ENCODE measurements at regions not wholly inside any gene's neighbourhood (a gene's known extent, or its start where the extent isn't known, plus 50 kb on each side); places are given as distances from the start of the nearest gene placed in this dataset.

DNA sequence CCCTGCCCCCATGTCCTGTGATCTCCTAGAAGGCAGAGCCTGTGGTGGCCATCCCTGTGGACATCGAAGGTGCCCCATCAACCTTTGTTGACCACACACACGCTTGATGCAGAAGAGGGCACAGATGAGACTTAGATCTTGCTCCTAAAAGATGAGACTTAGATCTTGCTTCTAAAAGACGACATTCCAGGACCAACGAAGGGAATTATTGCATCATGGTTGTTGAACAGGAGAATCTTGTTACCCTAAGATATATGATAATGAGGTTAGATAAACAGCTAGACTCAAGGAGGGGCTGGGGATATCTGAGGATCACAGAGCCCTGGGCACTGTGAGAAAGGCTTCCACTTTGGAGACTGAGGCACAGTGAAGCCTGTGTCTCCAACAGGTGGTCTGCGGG lies 91.1 kb upstream of the WSCD2 start:
- DNase-seq (ENCODE audit: low spot score): no peak

DNA sequence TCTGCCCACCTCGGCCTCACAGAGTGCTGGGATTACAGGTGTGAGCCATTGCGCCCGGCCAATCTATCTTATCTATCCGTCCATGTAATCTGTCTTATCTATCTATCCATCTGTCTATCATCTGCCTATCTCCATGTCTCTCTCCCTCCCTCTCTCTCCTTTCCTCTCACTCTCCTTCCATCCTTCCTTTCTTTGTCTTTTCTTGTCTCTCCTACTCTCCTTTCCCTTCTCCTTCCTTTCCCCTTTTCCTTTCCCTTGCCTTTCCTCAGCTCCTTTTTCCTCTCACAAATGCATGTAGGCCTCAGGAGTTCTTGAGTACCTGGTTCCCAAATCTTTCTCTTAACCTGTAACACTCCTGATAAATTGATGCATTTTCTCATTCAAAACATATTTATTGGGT lies 89.3 kb upstream of the WSCD2 start:
- no peak for DNase-seq (ENCODE audit: low spot score)

DNA sequence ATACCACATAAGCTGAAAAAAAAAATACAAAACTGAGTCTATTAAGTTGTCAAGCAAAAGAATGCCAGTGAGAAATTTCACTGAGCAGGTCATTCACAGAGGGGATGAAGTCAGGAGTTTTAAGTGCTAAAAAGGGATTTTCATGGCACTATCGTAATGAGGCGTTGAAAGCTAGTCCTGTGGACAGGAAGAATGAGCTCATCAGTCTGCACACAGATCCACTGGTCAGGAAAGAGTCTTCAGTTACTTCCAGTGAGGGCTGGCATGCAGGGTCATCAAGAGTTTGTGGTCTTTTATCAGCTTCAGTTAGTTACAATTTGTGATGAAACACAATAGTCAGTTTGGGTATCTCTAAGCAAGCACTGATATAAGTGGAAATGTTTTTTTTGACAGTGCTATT lies 88.1 kb upstream of the WSCD2 start:
- no peak for DNase-seq (ENCODE audit: low spot score)

DNA sequence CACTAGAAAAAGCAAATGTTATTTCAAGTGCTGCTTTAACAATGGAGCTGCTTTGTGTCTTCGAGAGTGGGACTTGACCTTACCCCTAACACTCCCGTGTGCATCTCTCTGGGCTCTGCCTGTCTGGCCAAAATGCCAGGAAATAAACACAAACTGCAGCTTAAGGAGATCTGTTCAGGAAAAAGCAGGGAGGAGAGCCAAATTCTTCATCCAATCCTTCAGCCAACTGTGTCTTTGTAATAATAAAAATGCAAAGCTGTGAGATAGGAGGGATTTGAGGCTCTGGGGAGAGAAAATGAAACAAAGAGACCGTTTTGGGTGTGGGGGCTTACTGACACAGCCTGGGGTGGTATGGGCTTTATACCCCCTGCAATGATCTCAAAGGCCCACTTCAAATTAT lies 85.8 kb upstream of the WSCD2 start:
- DNase-seq (ENCODE audit: low spot score): no peak

DNA sequence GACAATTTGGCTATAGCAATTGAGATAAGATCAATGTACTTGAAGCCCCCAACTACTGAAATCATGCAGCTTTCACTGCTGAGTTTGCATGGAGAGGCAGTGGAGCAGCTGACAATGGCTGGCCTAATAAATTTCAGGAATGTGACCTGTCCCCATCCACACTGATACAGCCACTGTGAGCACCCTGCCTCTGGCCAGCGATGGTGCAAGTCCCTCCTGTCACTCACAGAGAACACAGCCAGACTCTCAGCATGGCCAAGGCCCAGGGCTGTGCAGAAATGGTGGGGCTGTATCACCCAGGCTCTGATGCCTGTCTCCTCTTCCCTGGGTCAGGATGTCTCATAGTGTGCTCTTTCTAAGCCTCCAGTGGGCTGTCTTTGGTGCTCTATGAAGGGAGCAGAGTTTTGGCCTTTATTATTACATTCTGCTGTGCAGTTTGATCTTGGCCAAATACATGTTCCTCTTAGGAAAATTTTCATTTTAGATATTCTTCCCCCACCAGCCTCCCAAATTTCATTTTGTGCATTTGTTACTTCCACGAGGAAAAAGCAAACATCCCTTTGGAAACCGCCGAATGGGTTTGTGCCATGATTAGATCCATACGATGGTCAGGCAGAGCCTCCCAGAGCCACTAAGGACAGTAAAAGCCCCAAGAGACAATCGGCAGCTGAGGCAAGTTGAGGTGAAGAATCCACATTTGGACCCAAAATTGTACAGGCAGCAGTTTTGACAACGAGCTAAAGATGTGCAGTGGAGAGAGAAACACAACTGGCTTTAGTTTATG lies 85.1 kb upstream of the WSCD2 start:
- no peak for DNase-seq (ENCODE audit: low spot score)

DNA sequence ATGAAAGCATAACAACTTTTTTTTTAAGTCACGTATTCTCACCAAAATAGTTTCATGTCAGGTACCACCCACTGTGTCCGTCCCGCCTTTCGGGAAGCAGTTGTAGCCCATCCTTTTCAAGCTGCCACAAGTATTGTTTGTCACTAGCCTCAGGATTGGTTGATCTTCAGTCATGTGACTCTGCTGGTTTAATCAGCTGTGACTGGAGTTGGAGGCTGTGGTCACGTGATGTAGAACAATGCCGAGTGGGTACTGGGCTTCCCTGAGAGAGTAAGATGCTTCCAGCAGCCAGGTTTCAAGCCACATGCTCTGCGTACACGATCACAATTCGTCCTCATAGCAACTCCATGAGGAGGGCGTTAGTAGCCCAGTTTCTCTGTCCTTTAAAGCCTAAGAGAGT lies 83.0 kb upstream of the WSCD2 start:
- no peak for DNase-seq (ENCODE audit: low spot score)

DNA sequence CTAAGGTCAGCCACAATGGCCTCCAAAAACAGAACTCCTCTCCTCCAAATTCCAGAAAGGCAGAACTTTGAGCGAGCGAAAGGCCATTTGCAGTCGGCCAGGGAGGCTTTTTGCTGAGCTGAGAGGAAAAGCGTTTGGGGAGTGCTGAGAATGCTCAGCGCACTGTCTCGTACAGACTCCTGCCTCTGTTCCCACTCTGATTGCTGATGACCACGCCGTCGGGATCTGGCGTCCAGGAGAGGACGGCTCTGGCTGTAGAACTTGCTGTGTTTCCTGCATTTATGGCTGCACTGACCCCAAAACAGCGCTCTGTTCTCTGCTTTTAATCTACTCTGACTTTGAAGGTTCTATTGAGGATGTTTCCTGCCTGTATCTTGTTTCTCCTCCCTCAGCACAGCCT lies 82.4 kb upstream of the WSCD2 start:
- DNase-seq (ENCODE audit: low spot score): no peak

DNA sequence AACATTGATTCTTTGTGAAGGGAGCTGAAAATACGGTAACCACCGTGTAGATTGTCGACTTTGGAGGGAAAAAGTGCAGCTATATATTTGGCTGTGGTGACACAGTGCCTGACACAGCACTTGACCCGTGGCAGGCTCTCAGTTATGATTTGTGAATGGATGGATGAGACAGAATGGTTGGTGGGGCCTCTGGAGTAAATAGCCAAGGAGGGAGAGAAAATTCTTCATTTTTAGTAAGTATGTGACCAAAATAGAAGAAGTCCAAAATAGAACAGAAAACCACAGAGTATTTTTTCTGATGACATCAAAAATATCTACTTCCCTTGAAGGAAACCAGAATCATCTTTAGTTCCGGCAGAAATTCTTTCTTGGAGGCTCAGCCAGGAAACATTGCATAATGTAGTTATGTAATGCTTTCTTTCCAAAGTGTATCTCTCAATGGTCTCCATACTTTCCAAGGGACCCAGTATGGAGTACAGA lies 82.0 kb upstream of the WSCD2 start:
- no peak for DNase-seq (ENCODE audit: low spot score)

DNA sequence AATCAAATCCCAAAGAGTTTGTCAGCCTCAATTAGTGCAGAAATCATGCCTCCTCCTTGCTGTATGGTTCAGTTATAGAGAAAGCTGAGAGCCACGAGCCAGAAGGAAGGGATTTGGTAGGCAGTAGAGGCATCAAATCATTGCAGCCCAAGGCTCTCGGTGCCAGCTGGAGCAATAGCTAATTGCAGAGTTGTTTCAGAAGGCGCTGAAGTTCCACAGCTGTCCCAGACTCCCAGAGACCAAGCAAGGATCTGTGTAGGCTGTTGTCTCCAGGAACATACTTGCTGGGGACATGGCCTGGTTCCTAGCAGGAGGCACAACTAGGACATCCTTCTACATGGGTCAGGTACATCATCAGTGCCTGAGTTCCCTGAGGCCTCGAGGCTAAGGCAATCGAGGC lies 80.4 kb upstream of the WSCD2 start:
- DNase-seq (ENCODE audit: low spot score): no peak

DNA sequence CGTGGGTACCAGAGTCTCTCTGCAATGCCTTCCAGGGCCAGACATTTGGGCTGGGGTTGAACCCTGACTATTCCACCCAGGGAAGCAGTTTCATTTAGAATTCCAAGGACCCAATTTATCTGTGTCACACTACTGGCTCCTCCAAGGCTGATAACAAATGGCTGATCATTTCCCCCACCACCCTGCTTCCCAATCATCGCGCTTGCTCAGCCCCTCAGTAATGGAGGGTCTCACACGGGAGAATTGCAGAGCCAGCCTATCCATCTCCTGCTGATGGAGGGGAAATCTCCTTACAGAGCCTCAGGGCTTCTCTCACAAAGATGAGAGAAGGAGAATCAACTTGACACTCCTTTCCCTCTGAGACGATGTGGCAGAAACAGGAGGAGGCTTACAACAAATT lies 78.4 kb upstream of the WSCD2 start:
- no peak for DNase-seq (ENCODE audit: low spot score)

DNA sequence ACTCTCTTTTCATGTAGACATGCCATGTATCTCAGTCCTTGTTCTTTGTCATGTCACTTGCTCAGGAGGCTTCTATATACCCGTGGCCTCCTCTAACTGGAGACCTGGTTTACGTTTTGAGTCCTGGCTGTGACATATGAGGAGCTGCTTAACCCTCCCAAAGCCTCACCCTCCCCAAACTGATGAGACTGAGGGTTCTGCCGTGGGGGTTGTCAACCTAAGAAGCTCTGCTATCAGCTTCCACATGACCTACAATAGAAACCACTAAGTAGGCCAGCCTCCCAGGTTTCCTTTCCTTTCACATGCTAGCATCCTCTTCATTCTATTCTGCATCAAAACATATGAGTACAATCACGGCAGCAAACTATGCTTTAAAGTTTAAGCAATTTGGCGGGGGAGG lies 76.8 kb upstream of the WSCD2 start:
- no peak for DNase-seq (ENCODE audit: low spot score)

DNA sequence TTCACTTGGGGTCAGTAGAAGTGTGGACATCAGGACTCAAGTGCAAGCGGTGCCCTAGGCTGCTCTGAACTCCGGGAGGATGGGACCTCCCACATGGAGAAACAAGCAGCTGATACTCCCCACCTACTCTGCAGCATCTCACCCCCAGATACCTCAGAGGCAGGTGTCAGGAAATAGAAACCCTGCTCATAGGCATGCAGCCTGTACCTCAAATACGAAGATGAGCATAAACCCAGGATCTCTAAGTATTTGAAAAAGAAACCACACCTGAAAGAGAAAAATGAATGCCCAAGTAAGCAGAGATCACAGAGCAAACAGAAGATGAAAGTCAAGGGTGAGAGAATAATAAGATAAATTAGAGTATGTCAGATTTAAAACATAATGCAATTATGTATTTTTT lies 75.6 kb upstream of the WSCD2 start:
- DNase-seq (ENCODE audit: low spot score): no peak

DNA sequence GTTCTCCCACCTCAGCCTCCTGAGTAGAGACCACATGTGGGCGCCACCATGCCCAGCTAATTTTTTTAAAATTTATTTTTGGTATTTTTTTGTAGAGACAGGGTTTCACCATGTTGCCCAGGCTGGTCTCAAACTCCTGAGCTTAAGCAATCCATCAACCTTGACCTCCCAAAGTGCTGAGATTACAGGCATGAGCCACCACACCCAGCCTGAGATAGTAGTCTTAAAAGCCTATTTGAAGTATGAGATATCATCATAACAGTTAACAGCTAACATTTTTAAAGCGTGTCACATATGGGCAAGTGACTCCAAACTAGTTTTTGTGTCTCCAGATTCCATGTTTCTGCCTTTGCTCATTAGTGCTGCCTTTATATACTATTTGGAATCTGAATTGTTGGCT lies 74.6 kb upstream of the WSCD2 start:
- no peak for DNase-seq (ENCODE audit: low spot score)

DNA sequence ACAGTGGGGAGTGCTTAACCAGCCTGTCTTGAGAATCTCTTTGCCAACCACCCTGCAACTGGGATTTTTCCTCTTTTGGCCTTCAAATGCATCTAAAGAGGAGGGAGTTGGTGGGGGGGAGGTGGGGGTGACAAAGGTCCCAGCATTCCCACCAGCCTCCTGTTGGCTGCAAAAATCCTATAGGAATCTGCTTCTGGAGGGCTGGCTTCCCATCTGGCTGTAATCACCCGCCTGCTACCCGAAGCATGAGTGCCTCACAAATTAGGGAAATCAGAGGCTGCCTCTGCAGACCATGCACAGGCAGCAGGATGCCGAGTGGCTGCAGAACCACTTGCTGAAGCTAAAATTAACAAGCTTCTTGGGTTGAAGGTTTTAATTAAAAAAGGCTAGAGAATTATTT lies 73.9 kb upstream of the WSCD2 start:
- no peak for DNase-seq (ENCODE audit: low spot score)

DNA sequence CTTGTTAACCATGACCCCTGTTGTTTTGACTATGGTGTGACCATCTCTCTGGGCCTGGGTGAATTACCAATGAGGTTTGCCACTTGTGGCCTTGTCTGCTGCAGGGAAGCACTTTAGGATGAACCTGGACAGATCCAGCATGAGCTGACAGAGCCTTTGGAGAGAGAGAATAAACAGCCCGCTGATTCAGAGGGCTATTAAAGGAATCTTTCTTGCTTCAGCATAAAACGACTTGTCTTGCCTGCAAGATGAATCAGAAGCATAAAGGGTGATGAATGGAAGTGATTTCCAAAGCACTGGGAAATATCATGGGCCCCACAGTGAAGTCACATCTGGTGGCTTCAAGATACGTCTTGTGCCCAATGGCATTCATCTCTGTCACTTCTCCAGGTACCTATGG lies 69.0 kb upstream of the WSCD2 start:
- DNase-seq (ENCODE audit: low spot score): no peak

DNA sequence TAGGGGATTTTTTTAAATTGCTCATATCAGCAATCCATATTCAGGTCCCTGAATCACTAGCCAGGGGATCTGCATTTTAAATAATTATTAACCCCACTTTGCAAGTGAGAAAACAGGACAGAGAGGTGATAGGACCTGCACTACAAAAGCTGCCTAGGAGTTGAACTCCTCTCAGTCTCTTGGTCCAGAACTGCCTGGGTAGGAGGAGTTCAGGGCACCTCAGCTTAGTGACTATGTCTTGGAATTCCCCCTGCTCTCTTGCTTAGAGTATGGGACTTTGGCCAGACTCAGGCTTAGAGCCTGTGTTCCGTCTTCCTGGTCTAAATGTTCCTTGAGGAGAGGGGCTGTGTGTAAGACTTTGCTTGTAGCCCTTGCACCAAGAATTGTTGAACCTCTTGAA lies 68.2 kb upstream of the WSCD2 start:
- DNase-seq (ENCODE audit: low spot score): no peak

DNA sequence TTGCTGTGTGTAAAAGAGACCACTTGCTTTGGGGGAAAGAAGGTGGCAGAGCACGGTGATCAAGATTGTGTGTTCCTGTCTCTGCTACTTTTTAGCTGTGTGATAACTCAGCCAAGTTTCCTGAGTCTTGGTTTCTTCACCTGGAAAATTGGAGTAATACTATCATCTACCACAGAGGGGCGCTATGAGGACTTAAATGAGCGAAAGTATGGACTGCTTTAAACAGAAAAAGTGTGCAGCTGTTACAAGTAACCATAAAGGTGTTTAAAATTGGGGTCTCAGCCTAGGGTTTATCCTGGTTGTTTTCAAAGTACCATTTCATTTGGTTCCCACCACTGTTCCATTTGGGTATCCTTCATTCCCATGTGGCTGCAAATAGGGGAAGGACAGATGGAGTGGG lies 65.9 kb upstream of the WSCD2 start:
- no peak for DNase-seq (ENCODE audit: low spot score)

DNA sequence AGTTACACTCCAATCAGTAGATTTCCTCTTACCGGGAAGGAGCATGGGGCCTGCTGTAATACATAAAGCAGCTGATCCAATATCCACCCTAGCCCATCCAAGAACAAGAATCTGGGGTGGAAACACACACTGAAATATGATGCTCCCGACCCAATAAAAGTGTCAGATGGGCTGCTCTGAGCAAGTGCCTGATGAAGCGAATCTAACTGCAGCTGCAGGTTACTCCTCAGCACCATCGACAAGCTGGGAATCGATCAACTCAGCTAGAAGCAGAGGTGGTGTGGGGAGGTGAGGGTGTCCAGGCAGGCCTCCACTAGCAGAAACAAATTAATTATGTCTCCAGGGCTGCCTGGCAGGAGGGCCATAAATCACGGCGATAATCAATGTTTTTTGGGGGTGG lies 64.0 kb upstream of the WSCD2 start:
- DNase-seq (ENCODE audit: low spot score): no peak

DNA sequence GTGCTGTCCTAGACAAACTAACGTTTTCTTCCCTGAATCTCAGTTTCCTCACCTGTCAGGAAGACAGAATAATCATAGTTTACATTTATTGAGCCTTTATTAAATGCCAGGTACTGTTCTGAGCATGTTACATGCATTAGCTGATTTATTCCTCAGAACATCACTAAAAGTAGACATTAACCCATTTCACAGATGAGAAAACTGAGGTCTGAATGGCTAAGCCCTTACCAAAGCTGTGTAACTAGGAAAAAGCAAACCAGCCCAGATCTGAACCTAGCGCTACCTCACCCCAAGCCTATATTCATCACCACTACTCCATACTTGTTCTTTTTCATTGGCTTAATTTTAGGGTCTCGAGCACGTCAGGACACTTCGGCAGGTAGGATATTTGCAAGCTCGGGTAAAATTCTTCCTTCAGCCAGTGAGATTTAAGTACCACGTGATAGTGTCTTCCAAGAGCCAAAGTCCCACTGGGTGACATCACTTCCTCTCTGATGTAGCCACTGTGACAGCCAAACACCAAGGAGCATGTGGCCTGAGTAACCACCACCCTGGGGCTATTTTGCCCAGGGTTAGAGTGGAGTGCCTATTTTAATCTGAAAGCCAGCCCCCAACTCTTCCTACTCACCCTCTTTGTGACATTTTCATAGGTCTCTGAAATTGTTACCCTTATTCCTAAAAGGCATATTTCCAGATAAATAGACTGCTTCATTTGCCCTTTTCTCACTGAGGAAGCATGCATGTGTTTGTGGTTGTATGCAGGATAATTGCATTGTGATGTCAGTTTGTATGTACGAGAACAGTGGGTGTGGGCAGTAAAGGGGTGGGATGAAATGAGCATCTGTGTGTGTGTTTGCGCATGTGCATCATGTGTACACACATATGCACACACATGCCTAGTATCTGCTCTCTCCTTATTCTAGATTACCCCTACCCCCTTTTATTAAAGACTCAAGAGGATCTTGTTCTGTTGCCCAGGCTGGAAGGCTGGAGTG lies 62.2 kb upstream of the WSCD2 start:
- DNase-seq (ENCODE audit: low spot score): no peak

DNA sequence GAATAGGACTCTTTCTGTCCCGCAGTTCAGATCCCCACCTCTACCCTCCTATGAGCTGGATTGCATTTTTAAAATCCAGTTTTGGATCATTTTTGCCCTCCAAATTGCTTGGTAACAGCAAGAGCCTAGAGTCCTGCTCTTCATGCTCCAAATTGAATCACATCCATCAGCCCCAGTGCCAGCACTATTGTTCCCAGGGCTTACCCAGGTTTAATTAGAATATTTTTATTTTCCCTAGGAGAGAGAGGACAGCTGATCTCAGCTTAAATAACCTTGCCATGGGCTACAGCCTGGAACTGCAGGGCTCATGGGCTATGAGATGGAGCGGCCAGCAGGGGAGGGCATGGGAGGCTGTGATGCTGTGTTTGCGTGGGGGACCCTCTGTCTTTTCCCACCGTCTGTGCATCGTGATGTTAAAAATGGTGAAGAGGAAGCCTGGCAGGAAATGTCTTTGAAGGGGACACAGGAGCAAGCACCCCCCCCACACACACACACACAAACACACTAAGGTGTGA lies 59.4 kb upstream of the WSCD2 start:
- DNase-seq (ENCODE audit: low spot score): no peak

DNA sequence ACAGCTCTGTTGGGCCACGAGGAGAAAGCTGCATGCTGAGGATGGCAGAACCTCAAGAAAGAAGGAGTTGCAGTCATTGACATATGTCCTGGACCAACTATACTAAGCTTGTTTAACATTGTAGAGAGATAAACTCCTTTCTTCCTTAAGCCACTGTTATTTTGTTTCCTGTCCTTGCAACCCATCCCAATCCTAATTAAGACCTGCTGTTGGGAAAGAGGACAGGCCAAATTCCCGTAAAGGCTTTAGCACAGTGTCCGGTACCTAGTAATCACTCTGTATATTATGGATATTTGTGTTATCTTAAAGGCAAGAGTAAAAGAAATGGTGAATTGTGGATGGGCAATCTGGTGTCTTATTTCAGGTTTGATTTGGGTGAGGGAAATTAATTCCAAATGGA lies 53.5 kb upstream of the WSCD2 start:
- DNase-seq (ENCODE audit: low spot score): no peak

DNA sequence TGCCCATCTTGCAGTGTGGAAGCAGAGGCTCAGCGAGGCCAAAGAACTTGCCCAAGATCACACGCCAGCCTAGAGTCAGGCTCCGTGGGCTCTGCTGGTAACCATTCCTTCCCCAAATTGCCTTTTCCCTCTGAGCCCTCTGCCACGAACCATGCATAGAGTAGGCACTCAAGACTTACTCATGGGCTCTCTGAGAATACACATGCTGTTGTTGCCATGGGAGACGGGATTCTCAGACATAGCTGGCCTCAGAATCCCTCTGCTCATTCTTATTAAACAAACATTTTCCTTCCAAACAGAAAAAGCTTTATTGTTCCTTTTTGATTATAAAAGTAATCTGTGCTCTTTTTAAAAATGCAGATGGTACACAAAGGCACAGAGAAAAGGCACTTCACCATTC lies 52.5 kb upstream of the WSCD2 start:
- DNase-seq (ENCODE audit: low spot score): no peak

DNA sequence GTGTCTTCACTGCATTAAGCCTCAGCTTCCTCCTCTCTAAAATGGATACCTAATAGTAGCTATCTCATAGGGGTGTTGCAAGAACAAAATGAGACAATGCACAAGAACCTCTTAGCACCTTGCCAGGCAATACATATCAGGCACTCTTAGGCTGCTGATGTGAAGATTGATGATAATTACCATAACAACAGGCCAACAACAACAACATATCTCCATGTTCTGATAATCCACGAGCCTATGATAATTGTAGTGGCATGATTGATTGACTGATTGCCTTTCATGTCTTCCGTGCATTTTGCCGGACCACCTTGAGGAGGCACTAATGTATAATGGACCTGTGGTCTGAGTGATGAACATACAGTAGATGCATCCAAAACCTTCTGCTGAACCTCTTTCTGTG lies 50.7 kb upstream of the WSCD2 start:
- no peak for DNase-seq (ENCODE audit: low spot score)

Data from ecto neural progenitor cell (in vitro differentiated cells).